ENCODE measurements at regions not wholly inside any gene's neighbourhood (a gene's known extent, or its start where the extent isn't known, plus 50 kb on each side); places are given as distances from the start of the nearest gene placed in this dataset.
"Not testable (repeated sequence)": the region's sequence is repeated elsewhere in the genome, so short reads cannot be mapped to it uniquely, and the experiment has no call there.

DNA sequence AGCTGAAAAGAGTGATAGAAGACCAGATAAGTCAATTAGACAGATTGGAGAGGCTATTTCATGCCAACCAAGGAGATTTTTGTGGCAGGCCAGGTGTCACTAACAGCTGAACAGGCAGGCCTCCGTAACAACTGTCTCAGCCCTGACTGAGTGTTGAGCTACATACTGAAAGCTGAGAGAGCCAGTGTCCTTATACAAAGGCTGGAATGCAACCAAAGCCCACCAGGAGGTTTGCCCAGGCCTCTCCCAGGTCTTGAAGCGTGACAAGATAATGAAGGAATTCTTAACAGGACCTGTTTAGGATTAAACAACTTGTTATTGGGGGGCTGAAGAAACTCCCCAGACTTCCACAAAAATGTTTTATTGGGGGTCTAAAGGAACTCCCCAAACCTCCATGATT, 290.2 kb upstream of the FRG1 start:
- TF ChIP-seq, protein P1, sequence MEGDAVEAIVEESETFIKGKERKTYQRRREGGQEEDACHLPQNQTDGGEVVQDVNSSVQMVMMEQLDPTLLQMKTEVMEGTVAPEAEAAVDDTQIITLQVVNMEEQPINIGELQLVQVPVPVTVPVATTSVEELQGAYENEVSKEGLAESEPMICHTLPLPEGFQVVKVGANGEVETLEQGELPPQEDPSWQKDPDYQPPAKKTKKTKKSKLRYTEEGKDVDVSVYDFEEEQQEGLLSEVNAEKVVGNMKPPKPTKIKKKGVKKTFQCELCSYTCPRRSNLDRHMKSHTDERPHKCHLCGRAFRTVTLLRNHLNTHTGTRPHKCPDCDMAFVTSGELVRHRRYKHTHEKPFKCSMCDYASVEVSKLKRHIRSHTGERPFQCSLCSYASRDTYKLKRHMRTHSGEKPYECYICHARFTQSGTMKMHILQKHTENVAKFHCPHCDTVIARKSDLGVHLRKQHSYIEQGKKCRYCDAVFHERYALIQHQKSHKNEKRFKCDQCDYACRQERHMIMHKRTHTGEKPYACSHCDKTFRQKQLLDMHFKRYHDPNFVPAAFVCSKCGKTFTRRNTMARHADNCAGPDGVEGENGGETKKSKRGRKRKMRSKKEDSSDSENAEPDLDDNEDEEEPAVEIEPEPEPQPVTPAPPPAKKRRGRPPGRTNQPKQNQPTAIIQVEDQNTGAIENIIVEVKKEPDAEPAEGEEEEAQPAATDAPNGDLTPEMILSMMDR (IDR thresholded peaks at IDR 0.05): not testable (repeated sequence)
- TF ChIP-seq POLR2A (IDR thresholded peaks at IDR 0.05): not testable (repeated sequence)
